Astrocyte (in vitro differentiated cells and primary cell): ENCODE measurements at regions not wholly inside any gene's neighbourhood (a gene's known extent, or its start where the extent isn't known, plus 50 kb on each side); places are given as distances from the start of the nearest gene placed in this dataset.

Source experiments
- DNase-seq: peaks from one replicate; pipeline ENCODE4 v3.0.0-alpha.2; 2010; ENCODE audit warnings: low read depth
- FAIRE-seq: peaks from 2 replicates; lab custom pipeline; 2011; peaks lifted over from hg19 to GRCh38; lab: Jason Lieb, UNC
- H2AFZ ChIP-seq: 2 replicates; pipeline ENCODE4 v1.6.0; 2012; ENCODE audit warnings: low read depth, low read length, inconsistent platforms
- H3K27ac ChIP-seq: 2 replicates; pipeline ENCODE4 v1.5.1; 2011; ENCODE audit warnings: low read depth, low read length, inconsistent platforms
- H3K27me3 ChIP-seq: 2 replicates; pipeline ENCODE4 v1.6.0; 2011; ENCODE audit warnings: low read length, inconsistent platforms; ENCODE audit not compliant: insufficient read depth
- H3K36me3 ChIP-seq: 2 replicates; pipeline ENCODE4 v1.5.1; 2011; ENCODE audit warnings: low read length, inconsistent platforms; ENCODE audit not compliant: insufficient read depth
- H3K4me1 ChIP-seq: 2 replicates; pipeline ENCODE4 v1.5.1; 2011; ENCODE audit warnings: low read length, inconsistent platforms; ENCODE audit not compliant: insufficient read depth
- H3K4me2 ChIP-seq: 2 replicates; pipeline ENCODE4 v1.6.0; 2012; ENCODE audit warnings: low read length, inconsistent platforms
- H3K4me3 ChIP-seq: 2 replicates; pipeline ENCODE4 v1.5.1; 2011; ENCODE audit warnings: low read depth, mild to moderate bottlenecking, low read length, inconsistent platforms; ENCODE audit not compliant: insufficient read depth
- H3K79me2 ChIP-seq: 2 replicates; pipeline ENCODE4 v1.6.0; 2012; ENCODE audit warnings: mild to moderate bottlenecking, low read length, inconsistent platforms; ENCODE audit not compliant: insufficient read depth
- H3K9ac ChIP-seq: 2 replicates; pipeline ENCODE4 v1.6.0; 2012; ENCODE audit warnings: mild to moderate bottlenecking, low read length, inconsistent platforms
- H3K9me3 ChIP-seq: 2 replicates; pipeline ENCODE4 v1.5.1; 2012; ENCODE audit warnings: low read depth, mild to moderate bottlenecking, low read length, inconsistent platforms; ENCODE audit not compliant: insufficient read depth
- H4K20me1 ChIP-seq: 2 replicates; pipeline ENCODE4 v1.6.0; 2012; ENCODE audit warnings: low read length, inconsistent platforms; ENCODE audit not compliant: insufficient read depth
- H3K27ac Mint-ChIP-seq: one replicate; pipeline ENCODE4 v1.8.0; 2021; ENCODE audit warnings: mild to moderate bottlenecking, mixed read lengths; ENCODE audit not compliant: unreplicated experiment
- H3K27me3 Mint-ChIP-seq: one replicate; pipeline ENCODE4 v1.8.0; 2021; ENCODE audit warnings: low read depth, mixed read lengths; ENCODE audit not compliant: unreplicated experiment
- H3K36me3 Mint-ChIP-seq: one replicate; pipeline ENCODE4 v1.8.0; 2021; ENCODE audit warnings: low read depth, mixed read lengths; ENCODE audit not compliant: unreplicated experiment
- H3K4me1 Mint-ChIP-seq: one replicate; pipeline ENCODE4 v1.8.0; 2021; ENCODE audit warnings: low read depth, mixed read lengths; ENCODE audit not compliant: unreplicated experiment
- H3K4me3 Mint-ChIP-seq: one replicate; pipeline ENCODE4 v1.8.0; 2021; ENCODE audit warnings: mild to moderate bottlenecking, moderate library complexity, mixed read lengths; ENCODE audit not compliant: unreplicated experiment
- H3K9me3 Mint-ChIP-seq: one replicate; pipeline ENCODE4 v1.8.0; 2021; ENCODE audit warnings: mild to moderate bottlenecking, mixed read lengths; ENCODE audit not compliant: unreplicated experiment
- EZH2 ChIP-seq: IDR thresholded peaks from 2 replicates; pipeline ENCODE4 v1.6.1; 2012; ENCODE audit warnings: mild to moderate bottlenecking, low read length, inconsistent platforms; ENCODE audit not compliant: insufficient read depth
- TF ChIP-seq, protein P1 (sequence below): IDR thresholded peaks from 2 replicates; pipeline ENCODE4 v1.5.1; 2011; ENCODE audit warnings: low read depth, mild to moderate bottlenecking, inconsistent platforms, low read length, moderate library complexity; ENCODE audit not compliant: insufficient read depth

DNA sequence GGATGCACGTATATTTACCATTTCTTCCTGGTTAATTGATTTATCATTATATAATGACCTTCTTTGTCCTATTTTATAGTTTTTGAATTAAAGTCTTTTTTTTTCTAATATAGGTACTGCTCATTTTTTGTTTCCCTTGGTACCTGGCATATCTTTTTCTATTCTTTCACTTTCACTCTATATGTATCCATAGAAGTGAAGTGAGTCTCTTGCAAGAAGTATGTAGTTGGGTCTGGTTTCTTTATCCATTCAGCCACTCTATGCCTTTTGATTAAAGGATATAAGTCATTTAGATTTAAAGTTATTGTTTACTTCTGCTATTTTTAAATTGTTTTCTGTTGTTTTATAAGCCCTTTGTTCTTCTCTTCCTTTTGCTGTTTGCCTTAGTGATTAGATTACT lies 194.3 kb upstream of the SLITRK6 start:
- Mint-ChIP-seq H3K9me3 (no peaks in the 10 kb centered on the region), H3K27ac (no peak overlapping the region), H3K4me3 (no peak overlapping the region), H3K27me3 (no peaks in the 10 kb centered on the region), H3K4me1 (no peaks in the 10 kb centered on the region), H3K36me3 (no peaks in the 10 kb centered on the region)
- H3K9me3 ChIP-seq = no peaks in the 10 kb centered on the region
- H3K9ac ChIP-seq = no peak overlapping the region
- no peak overlapping the region for H3K4me3 ChIP-seq
- TF ChIP-seq, protein P1, sequence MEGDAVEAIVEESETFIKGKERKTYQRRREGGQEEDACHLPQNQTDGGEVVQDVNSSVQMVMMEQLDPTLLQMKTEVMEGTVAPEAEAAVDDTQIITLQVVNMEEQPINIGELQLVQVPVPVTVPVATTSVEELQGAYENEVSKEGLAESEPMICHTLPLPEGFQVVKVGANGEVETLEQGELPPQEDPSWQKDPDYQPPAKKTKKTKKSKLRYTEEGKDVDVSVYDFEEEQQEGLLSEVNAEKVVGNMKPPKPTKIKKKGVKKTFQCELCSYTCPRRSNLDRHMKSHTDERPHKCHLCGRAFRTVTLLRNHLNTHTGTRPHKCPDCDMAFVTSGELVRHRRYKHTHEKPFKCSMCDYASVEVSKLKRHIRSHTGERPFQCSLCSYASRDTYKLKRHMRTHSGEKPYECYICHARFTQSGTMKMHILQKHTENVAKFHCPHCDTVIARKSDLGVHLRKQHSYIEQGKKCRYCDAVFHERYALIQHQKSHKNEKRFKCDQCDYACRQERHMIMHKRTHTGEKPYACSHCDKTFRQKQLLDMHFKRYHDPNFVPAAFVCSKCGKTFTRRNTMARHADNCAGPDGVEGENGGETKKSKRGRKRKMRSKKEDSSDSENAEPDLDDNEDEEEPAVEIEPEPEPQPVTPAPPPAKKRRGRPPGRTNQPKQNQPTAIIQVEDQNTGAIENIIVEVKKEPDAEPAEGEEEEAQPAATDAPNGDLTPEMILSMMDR = no peak
- H2AFZ ChIP-seq = no peak overlapping the region
- H3K4me1 ChIP-seq = no peaks in the 10 kb centered on the region
- H3K79me2 ChIP-seq = no peaks in the 10 kb centered on the region
- H3K27ac ChIP-seq = no peak overlapping the region
- FAIRE-seq (no peak), DNase-seq (no peak)
- no peaks in the 10 kb centered on the region for H4K20me1 ChIP-seq
- no peaks in the 10 kb centered on the region for H3K36me3 ChIP-seq
- no peak overlapping the region for H3K4me2 ChIP-seq
- H3K27me3 ChIP-seq = no peaks in the 10 kb centered on the region

DNA sequence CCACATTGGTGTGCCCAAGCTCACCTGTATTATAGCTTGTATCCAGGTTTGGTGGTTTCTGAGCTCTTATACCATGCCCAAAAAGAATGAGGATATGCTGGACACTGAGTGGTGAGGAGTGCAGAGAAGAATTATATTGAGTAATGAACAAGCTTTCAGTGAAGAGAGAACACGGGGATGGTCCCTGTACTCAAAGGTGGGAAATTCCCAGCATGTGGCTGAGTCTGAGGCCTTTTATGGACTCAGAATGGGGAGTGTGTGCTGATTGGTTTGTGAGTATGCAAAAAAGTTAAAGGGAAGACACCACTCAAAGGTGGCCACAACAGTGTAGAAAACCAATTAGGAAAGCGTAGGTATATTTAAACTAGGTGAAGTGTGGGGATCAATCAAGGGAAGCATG lies 191.2 kb upstream of the SLITRK6 start:
- no peaks in the 10 kb centered on the region for H3K27me3 Mint-ChIP-seq
- Histone ChIP-seq H3K27ac (no peak overlapping the region), H3K27me3 (no peaks in the 10 kb centered on the region), H2AFZ (no peak overlapping the region), H3K36me3 (no peaks in the 10 kb centered on the region), H3K4me1 (no peaks in the 10 kb centered on the region), H4K20me1 (no peaks in the 10 kb centered on the region), H3K4me2 (no peak overlapping the region), H3K4me3 (no peak overlapping the region), H3K79me2 (no peaks in the 10 kb centered on the region), H3K9me3 (no peaks in the 10 kb centered on the region), H3K9ac (no peak overlapping the region)
- no peaks in the 10 kb centered on the region for H3K36me3 Mint-ChIP-seq
- FAIRE-seq (no peak), DNase-seq (no peak)
- no peak for TF ChIP-seq EZH2
- TF ChIP-seq, protein P1 = no peak
- no peak overlapping the region for H3K4me3 Mint-ChIP-seq
- no peak overlapping the region for H3K27ac Mint-ChIP-seq
- H3K4me1 Mint-ChIP-seq = peaks cover 4% of the 10 kb centered on the region
- no peaks in the 10 kb centered on the region for H3K9me3 Mint-ChIP-seq

- DNase-seq (peak; percentile 42), FAIRE-seq (no peak)
- Histone ChIP-seq H4K20me1 (no peaks in the 10 kb centered on the region), H3K9ac (no peak overlapping the region), H3K4me2 (no peak overlapping the region), H3K4me1 (no peaks in the 10 kb centered on the region), H2AFZ (no peak overlapping the region), H3K36me3 (no peaks in the 10 kb centered on the region), H3K27me3 (no peaks in the 10 kb centered on the region), H3K4me3 (no peak overlapping the region), H3K79me2 (no peaks in the 10 kb centered on the region), H3K27ac (no peak overlapping the region), H3K9me3 (no peaks in the 10 kb centered on the region)
- peaks cover 4% of the 10 kb centered on the region for H3K4me1 Mint-ChIP-seq
- H3K9me3 Mint-ChIP-seq = no peaks in the 10 kb centered on the region
- H3K27me3 Mint-ChIP-seq = no peaks in the 10 kb centered on the region
- no peak overlapping the region for H3K27ac Mint-ChIP-seq
- no peaks in the 10 kb centered on the region for H3K36me3 Mint-ChIP-seq
- TF ChIP-seq EZH2 = no peak
- TF ChIP-seq, protein P1 = no peak
- H3K4me3 Mint-ChIP-seq = no peak overlapping the region
These were observed 186.6 kb upstream of the SLITRK6 start for GRCh38 chr13:85985797-85986196.
